ENCODE measurements at regions not wholly inside any gene's neighbourhood (a gene's known extent, or its start where the extent isn't known, plus 50 kb on each side); places are given as distances from the start of the nearest gene placed in this dataset.

DNA sequence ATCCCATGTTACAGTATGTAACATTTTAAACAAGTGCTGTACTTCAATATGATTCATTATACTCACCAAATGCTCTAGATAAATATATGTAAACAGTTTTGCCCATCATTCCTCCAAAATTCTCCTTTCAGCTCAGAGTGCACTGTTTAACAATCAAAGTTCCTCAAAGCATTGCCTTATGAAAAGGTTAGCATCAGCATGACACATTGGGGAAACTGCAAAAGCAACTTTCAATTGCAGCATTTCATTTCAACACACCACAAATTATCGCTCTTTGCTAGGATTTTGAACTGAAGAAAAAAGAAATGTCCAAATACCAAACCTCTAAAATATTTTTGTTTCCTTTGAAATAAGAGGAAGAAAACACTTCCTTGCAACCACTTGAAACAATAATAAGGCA lies 413.2 kb downstream of the FLRT2 start:
- DNase-seq (ENCODE audit: low read depth): no peak
- no peak overlapping the region for H3K4me3 ChIP-seq (ENCODE audit: low read depth, low read length)
- TF ChIP-seq, protein P1, sequence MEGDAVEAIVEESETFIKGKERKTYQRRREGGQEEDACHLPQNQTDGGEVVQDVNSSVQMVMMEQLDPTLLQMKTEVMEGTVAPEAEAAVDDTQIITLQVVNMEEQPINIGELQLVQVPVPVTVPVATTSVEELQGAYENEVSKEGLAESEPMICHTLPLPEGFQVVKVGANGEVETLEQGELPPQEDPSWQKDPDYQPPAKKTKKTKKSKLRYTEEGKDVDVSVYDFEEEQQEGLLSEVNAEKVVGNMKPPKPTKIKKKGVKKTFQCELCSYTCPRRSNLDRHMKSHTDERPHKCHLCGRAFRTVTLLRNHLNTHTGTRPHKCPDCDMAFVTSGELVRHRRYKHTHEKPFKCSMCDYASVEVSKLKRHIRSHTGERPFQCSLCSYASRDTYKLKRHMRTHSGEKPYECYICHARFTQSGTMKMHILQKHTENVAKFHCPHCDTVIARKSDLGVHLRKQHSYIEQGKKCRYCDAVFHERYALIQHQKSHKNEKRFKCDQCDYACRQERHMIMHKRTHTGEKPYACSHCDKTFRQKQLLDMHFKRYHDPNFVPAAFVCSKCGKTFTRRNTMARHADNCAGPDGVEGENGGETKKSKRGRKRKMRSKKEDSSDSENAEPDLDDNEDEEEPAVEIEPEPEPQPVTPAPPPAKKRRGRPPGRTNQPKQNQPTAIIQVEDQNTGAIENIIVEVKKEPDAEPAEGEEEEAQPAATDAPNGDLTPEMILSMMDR (conservative IDR thresholded peaks at IDR 0.05; ENCODE audit: low read depth, low read length): no peak

- peak overlapping the region; percentile 31 for H3K4me3 ChIP-seq (ENCODE audit: low read depth, low read length)
- TF ChIP-seq, protein P1 (conservative IDR thresholded peaks at IDR 0.05; ENCODE audit: low read depth, low read length): no peak
- DNase-seq (ENCODE audit: low read depth): no peak
These were observed 404.9 kb downstream of the FLRT2 start for GRCh38 chr14:85934886-85935254.

DNA sequence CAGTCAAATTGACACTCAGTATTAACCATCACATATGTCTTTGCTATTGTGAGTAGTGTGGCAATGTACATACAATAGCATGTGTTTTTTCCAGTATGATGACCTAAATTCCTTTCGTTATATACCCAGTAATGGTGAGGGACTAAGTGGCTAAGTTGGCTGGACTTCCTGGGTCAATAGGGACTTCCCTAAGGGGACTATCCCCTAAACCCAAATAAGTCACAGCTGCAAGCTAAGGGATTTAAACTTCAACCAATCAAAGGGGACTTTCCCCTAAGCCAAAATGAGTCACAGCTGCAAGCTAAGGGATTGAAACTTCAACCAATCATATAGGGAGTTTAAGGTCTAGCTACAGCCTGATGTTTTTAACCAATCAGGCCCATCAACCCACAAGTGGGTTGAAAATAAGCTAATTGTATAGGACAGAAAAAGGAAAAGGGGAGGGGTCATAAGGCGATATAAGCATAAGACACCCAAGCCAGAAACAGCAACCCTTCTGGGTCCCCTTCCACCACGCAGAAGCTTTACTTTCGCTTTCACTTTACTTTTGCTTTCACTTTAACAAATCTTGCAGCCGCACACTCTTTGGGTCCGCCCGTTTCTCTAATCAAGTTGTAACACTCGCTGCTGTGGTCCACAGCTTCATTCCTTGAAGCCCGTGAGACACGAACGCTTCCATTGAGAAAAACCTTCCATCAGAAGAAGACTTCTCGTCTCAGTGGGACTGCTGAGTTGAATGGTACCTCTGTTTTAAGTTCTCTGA lies 404.4 kb downstream of the FLRT2 start:
- peak overlapping the region; percentile 31 for H3K4me3 ChIP-seq (ENCODE audit: low read depth, low read length)
- DNase-seq (ENCODE audit: low read depth): no peak

GRCh38 chr14:85921241-85921640 lies 391.3 kb downstream of the FLRT2 start:
- no peak overlapping the region for H3K4me3 ChIP-seq (ENCODE audit: low read depth, low read length)
- no peak for DNase-seq (ENCODE audit: low read depth)
- TF ChIP-seq, protein P1 (conservative IDR thresholded peaks at IDR 0.05; ENCODE audit: low read depth, low read length): no peak

More for the DNA sequence above, 404.4 kb downstream of the FLRT2 start:
- TF ChIP-seq, protein P1 (conservative IDR thresholded peaks at IDR 0.05; ENCODE audit: low read depth, low read length): no peak

GRCh38 chr14:85917716-85918115 lies 387.8 kb downstream of the FLRT2 start:
- TF ChIP-seq, protein P1 (conservative IDR thresholded peaks at IDR 0.05; ENCODE audit: low read depth, low read length): no peak
- DNase-seq (ENCODE audit: low read depth): no peak
- no peak overlapping the region for H3K4me3 ChIP-seq (ENCODE audit: low read depth, low read length)

- TF ChIP-seq, protein P1 (conservative IDR thresholded peaks at IDR 0.05; ENCODE audit: low read depth, low read length): no peak
- H3K4me3 ChIP-seq (ENCODE audit: low read depth, low read length): no peak overlapping the region
- no peak for DNase-seq (ENCODE audit: low read depth)
These were observed 385.8 kb downstream of the FLRT2 start for GRCh38 chr14:85915711-85916110.

- H3K4me3 ChIP-seq (ENCODE audit: low read depth, low read length): no peak overlapping the region
- TF ChIP-seq, protein P1 (conservative IDR thresholded peaks at IDR 0.05; ENCODE audit: low read depth, low read length): no peak
- DNase-seq (ENCODE audit: low read depth): no peak
These were observed 382.2 kb downstream of the FLRT2 start for GRCh38 chr14:85912141-85912540.
